GM18508 (cell line): ENCODE measurements at regions not wholly inside any gene's neighbourhood (a gene's known extent, or its start where the extent isn't known, plus 50 kb on each side); places are given as distances from the start of the nearest gene placed in this dataset.
A peak's percentile ranks its signal among the peaks of the same experiment; 100 is the strongest.
"Not testable (repeated sequence)": the region's sequence is repeated elsewhere in the genome, so short reads cannot be mapped to it uniquely, and the experiment has no call there.

Experiments used
- ATAC-seq: cut with Tn5 transposase; IDR thresholded peaks from one replicate; pipeline ENCODE4 v1.9.1; 2021; ENCODE audit warnings: moderate number of reproducible peaks; ENCODE audit not compliant: insufficient read depth, unreplicated experiment

- no peak for ATAC-seq
These were observed 135.9 kb upstream of the FOXN2 start for GRCh38 chr2:48178611-48179010.

DNA sequence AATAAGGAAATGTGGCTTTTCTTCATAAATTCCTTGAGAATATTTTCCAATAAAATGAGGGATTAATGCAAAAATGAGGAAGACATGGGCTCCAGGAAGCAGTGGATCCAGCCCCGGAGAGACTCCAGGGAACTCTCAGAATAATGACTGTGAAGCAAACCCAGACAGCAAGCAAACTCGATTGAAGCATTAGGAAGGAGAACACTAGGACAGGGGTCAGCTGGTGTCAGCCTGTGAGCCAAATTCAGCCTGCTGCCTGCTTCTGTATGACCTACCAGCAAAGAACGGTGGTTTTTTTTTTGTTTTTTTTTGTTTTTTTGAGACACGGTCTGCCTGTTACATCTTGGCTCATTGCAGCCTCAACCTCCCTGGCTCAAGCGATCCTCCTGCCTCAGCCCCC is 133.9 kb upstream of the FOXN2 start:
- ATAC-seq, result no peak

DNA sequence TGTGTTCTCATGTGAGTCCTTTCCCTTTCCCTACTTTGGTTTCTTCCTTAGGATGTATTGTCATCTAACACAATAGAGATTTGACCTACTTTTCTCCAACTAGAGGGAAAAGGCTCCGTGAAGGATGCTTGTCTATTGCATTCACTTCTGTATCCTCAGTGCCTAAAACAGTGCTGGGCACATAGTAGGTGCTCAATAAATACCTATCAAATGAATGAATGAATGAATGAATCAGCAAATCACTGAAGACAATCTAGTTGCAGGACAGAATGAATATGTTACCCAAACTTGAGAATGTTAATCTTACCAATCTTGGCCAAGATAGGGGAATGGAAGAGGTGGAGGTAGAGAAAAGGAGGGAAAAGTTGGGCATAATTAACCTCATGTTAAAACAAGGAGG is 131.2 kb upstream of the FOXN2 start:
- ATAC-seq, result no peak

- no peak for ATAC-seq
These were observed 130.5 kb upstream of the FOXN2 start for GRCh38 chr2:48183991-48184390.

- no peak for ATAC-seq
These were observed 127.0 kb upstream of the FOXN2 start for GRCh38 chr2:48187503-48187902.

DNA sequence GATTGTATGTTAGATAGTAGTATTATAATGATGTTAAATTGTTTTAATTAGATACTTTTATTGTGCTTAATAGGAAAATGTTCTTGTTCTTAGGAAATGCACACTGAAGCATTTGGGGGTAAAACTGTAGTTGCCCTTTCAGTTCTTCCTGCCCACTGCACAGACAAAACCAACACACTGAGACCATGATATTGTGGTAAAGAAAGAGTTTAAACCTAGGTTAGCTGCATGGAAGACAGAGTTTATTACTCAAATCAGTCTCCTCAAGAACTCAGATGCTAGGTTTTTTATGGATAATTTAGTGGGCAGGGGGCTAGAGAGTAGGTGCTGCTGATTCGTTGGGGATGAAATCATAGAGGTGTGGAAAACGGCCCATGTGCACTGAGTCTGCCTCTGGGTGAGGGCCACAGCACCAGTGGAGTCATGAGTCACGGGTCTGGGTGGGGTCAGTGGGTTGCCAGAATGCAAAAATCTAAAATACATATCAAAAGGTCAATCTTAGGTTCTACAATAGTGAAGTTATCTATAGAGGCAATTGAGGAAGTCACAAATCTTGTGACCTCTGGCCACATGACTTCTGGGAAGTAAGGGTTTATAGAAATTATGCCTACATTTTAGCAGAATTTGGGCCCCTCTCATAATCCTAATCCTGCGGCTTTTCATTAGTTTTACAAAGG is 124.8 kb upstream of the FOXN2 start:
- no peak for ATAC-seq

DNA sequence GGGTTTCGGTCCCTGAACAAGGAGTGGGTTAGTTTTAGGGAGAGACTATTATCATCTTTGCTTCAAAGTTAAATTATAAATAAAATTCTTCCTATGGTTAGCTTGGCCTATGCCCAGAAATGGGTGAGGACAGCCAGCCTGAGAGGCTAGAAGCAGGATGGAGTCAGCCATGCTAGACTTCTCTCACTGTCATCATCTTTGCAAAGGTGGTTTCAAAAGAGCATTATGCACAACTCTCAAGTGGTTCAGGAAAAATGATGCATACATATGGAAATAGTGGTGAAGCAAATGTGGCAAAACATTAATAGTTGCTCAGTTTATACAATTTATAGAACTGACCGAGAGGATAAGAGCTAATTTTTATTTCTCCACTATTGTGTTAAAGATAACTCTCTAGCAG is 124.3 kb upstream of the FOXN2 start:
- no peak for ATAC-seq

GRCh38 chr2:48194641-48195040 is 119.8 kb upstream of the FOXN2 start:
- no peak for ATAC-seq

DNA sequence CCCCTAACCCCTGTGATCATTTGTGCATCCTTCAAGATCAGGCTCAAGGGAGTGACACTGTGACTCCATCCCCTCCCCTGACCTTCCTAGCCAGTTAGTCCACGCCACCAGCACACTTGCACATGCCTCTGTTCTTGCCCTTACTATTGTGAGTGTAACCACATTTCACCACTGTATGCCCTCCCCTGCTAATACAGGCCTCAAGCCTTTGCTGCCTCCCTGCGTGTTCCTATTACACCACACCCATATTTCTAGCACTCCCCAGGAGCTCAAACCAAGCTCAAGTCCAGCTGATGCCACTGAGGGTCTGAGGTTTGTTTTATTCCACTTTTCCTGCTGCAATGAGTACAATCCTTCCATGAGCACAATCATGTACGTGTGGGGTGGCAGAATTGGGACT is 119.3 kb upstream of the FOXN2 start:
- no peak for ATAC-seq

DNA sequence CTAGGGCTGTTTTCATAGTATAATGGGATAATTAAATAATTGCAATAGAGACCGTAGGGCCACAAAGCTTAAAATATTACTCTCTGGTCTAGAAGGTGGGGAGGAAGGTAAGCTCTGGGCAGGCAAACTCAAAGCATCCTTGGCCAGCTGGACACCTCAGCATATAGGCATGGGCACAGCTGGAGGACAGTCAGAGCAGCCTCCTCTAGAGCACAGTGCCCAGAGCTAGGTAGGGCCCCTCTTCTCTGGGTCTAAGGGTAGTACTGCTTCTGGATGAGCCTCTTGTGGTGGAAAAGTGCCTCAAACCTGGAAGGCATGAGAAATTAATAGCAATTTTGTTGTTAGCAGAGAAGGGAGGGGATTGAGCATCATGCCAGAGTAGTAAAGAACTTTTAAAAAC is 116.9 kb upstream of the FOXN2 start:
- ATAC-seq, result no peak

GRCh38 chr2:48198371-48198770 is 116.1 kb upstream of the FOXN2 start:
- ATAC-seq, result no peak

DNA sequence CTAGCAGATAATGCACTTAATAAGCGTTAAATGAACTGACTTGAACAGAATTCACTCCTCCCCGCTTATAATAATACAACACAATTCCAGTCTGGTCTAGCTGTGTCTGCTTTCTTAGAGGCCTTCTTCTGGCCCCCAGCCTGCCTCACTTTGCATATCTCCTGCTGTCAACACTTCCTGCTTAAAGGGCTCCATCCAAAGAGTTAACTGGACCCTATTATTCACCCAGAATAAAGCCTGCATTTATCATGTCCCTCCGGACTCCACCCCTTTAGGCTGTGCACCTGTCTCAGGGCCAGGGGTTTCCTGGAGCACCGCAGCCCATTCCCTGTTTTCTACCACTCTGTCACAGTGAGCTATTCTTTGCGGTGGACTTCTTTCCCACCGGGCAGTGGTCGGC is 115.4 kb upstream of the FOXN2 start:
- no peak for ATAC-seq

DNA sequence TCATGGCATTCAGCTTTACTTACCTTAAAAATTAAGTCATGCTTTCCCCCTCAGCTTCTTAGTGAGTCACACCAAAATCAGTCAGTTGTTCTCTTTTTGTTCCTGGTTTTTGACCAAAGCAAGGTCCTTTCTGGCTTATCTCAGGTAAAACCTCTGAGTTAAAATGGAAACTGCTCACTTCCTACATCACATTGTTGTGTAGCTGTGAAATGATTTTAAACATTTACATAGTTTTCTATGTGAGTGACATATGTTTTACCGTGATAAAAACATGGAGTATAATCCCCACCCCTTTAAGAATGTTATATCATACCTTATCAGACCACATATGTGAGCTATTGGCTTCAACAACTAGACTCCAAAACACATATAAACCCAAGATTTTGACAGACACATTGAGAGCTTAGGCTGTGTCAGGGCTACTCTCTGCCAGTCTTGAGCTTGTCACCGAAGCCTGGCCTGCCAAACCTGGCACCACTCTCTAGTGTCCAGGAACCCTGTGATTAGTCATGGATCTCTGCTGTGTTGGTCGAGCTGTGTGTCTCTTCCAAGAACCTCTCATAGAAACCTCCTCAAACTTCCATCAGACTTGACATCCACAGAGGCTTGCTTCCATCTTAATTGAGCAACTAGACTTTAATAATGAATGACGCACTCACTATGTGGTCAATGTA is 113.7 kb upstream of the FOXN2 start:
- no peak for ATAC-seq

DNA sequence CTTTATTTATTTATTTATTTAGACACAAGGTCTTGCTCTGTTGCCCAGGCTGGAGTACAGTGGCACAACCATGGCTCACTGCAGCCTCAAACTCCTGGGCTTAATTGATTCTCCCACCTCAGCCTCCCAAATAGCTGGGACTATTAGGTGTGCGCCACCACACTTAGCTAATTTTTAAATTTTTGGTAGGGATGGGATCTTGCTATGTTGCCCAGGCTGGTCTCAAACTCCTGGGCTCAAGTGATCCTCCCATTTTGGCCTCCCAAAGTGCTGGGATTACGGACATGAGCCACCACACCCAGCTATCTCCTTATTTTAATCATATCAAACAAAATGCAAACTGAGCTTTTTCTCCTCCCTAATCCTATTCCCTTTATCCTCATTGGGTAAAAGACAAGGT is 113.0 kb upstream of the FOXN2 start:
- ATAC-seq, result not testable (repeated sequence)

- no peak for ATAC-seq
These were observed 111.4 kb upstream of the FOXN2 start for GRCh38 chr2:48202863-48203642.

GRCh38 chr2:48203668-48204067 is 110.8 kb upstream of the FOXN2 start:
- ATAC-seq, result no peak

DNA sequence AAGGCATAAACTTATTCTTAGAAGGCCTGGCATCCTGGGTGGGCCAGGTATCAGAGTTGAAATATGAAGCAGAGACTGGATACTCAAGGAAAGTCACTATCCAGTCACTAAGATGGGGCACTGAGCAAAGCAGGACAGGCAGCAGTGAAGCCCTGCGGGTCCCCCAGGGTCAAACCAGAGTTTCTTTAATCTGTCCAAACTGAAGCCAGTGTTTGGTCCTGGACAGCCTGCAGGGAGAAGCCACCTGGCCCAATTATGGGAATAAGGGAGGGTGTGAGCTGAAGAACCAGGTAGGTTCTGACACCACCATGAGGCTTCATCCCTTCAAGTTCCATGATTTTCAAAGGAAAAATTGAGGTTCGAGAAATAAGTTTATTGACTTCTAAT is 109.7 kb upstream of the FOXN2 start:
- no peak for ATAC-seq

DNA sequence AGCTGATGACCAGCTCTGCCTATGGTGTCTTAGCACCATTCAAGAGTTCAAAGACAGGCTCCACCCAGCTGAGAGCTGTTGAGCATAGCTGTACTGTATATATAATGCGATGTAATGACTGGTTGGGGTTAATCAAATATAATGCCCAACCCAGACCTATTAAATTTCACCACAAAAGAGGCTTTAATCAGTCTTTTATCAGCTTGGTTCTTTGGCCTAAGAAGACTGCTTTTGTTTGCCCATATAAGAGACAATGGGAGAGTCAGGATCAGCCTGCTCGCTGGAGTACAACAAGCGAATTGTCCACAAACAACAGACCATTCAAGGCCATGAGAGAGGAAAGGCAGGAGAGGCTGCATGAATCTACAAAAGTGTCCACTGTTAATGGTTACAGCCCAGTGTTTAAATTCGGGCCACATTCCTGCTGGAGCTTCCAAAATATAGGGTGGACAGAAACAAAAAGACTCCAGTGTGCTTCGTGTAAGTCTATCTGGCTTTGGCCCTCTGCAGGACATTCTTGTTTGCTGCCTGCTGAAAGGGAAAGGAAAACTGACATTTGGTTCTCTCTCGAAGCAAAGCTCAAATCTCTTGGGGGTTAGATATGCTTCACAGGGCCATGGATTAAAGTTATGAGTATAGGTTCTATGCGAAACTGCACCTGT is 109.2 kb upstream of the FOXN2 start:
- peak; percentile 69 for ATAC-seq

DNA sequence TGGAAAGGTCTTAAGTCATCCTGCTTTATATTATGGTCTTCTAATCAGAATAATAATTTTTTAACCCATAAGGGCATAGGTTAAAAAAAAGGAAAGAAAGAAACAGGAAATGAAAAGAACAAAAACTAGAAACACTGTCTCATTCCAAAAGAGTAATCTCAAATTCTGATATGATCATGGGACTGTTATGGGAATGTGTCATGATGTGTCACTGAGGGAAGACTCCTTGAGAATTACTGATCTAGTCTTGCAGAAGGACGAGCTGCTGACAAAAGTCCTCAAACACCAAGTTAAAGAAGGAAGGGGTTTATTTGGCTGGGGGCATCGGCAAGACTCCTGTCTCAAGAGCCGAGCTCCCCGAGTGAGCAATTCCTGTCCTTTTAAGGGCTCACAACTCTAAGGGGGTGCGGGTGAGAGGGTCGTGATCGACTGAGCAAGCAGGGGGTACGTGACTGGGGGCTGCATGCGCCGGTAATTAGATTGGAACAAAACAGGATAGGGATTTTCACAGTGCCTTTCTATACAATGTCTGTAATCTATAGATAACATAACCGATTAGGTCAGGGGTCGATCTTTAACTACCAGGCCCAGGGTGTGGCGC is 108.3 kb upstream of the FOXN2 start:
- ATAC-seq, result not testable (repeated sequence)

DNA sequence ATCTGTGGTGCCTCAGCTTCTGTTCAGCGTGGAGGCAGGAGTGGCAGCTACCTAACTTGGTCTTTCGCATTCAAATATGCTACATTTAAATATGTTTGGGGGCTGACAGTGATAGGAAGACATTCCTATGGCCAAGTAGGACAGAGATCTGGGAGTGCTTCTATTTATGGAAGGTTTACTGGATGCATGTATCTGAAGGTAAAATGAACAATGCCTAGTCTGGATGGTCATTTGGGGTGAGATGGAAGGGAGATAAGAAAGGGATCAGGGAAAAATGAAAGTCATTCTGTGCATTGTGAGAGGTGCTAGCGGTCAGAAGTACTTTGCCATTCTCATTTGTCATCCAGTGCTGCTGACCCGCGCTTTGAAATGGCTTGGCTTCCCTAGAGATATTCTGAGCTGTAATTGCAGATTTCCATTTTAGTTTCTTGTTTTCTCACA is 107.3 kb upstream of the FOXN2 start:
- ATAC-seq, result no peak

DNA sequence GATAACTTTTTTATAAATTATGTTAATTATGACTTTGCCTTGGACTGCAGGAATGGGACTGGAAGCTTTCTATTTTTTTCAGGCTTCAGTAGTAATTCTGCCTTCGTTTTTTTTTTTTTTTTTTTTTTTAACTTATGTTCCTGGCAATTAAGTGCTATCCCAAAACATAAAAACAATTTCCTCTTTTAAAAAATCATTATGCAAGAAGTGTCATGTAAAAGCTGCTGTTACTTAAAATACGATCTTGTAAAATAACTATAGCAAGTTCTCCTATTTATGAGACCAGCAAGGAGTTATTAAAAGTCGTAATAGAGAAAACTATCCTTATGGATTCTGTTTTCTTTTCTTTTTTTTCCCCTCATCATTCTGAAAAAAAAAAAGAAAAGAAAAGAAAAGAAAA is 106.6 kb upstream of the FOXN2 start:
- ATAC-seq, result no peak
